AG09319 (cell line): ENCODE measurements at regions not wholly inside any gene's neighbourhood (a gene's known extent, or its start where the extent isn't known, plus 50 kb on each side); places are given as distances from the start of the nearest gene placed in this dataset.

Experiments used
- DNase-seq: peaks from one replicate; pipeline ENCODE4 v3.0.0-alpha.2; 2010; ENCODE audit warnings: low read depth; ENCODE audit errors: extremely low read depth
- CTCF ChIP-seq: IDR thresholded peaks from 2 replicates; pipeline ENCODE4 v1.5.1; 2011; ENCODE audit warnings: low read depth, mild to moderate bottlenecking, inconsistent platforms, low read length, moderate library complexity

DNA sequence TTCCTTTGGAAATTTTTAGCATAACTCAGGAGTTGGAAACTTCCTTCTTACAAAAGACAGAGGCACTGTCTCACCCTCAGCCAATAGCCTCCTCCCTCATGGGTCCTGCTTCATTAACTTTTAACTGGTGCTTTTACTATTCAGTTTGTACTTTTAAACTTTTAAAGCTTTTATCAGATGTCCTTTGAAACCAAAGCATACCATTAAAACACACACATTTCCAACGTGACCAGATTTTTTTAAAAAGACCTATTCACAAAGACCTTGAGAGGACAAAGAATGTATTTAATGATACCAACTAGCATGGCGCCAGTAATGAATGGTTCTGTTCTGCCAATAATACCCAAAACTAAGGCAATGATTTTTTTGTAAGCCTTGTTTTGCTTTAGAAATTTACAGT is 173.6 kb upstream of the EEA1 start:
- no peak for DNase-seq
- no peak for TF ChIP-seq CTCF

GRCh38 chr12:93103154-93103553 is 174.1 kb upstream of the EEA1 start:
- DNase-seq, result no peak
- no peak for TF ChIP-seq CTCF

DNA sequence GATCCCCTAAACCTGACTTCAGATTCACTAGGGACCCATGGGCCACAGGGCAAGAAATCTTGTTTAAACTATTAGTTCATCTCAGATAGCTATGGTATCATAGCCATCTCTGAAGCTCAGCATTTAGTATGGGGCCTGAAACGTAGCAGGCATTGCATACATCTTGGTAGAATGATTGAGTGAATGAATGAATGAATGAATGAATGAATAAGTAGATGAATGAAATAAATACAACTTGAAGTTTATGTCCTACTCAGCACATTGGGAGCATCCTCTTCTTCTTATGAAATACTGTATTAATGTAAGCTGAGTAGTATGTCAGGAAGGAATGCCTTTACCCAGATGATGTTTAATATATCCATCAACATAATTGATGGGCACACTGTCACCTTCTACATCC is 175.4 kb upstream of the EEA1 start:
- TF ChIP-seq CTCF, result no peak
- DNase-seq, result no peak

DNA sequence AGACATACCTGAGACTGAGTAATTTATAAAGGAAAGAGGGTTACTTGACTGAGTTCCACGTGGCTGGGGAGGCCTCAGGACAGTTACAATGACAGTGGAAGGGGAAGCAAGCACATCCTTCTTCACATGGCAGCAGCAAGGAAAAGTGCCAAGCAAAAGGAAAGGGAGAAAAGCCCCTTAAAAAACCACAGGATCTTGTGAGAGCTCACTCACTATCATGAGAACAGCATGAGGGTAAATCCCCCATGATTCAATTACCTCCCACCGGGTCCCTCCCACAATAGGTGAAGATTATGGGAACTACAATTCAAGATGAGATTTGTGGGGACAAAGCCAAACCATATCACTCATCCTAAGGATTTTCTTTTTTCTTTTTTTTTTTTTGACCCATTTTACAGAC is 177.8 kb upstream of the EEA1 start:
- no peak for TF ChIP-seq CTCF
- DNase-seq, result no peak

- TF ChIP-seq CTCF, result no peak
- DNase-seq, result no peak
Measured at GRCh38 chr12:93107514-93108312, 178.6 kb upstream of the EEA1 start.

DNA sequence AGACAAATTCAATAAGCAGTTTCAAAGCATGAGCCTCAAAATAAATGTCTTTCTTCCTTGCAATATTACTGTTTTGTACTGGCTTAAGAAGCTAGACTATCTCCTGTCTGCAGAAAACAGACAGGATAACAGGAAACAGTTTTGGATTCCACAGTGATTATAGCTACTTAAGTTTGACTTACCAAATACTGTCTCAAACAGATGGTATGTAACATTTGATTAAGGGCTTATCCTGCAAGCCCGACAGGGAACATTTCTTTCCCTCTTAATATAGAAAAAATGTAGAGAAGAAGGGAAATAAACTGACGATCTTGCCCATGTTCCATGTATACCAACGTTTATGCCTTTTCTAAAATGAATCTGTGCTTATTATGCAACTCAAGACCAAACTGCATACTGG is 179.9 kb upstream of the EEA1 start:
- no peak for TF ChIP-seq CTCF
- peak; percentile 27 for DNase-seq

DNA sequence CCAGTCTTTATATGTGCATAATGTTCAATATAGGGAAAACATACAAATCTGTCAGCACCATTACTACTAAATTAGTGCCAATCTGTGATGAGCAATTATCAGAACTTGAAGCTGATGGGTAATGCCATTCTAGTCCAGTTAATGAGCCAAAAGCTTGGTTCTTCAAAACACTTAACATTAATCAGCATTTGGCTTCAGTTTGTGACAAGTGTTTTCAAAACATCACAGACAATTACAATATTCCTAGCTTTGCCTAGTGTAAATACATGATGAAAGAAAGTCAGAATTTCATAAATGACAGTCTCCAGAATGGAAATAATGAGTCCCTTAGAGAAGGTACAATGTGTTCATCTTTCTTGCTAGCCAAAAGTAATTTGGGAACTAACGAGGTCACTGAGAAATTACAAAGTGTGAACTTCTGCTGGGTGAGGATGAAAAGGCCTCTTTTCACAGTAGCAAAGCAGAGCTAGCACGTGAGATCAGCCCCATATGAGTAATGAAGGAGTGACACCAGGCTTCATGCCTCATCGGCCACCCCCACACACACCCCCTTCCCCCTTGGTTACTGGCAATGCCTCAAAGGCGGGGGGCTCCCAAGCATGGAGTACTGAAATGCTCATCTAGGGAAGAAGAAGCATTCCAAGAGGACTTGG is 180.6 kb upstream of the EEA1 start:
- TF ChIP-seq CTCF, result no peak
- no peak for DNase-seq
